VCaP (cell line): ENCODE measurements at regions not wholly inside any gene's neighbourhood (a gene's known extent, or its start where the extent isn't known, plus 50 kb on each side); places are given as distances from the start of the nearest gene placed in this dataset.

ENCODE experiments used
- H3K27ac ChIP-seq: fragments of 450-650 bp; 2 replicates; pipeline ENCODE4 v1.5.1; 2017
- CTCF ChIP-seq: fragments of 450-650 bp; conservative IDR thresholded peaks from 2 replicates; pipeline ENCODE4 v1.5.1; 2017; ENCODE audit warnings: mild to moderate bottlenecking, moderate library complexity

- no peak for TF ChIP-seq CTCF
Measured at GRCh38 chrX:25175171-25175570, 159.4 kb upstream of the ARX start.

DNA sequence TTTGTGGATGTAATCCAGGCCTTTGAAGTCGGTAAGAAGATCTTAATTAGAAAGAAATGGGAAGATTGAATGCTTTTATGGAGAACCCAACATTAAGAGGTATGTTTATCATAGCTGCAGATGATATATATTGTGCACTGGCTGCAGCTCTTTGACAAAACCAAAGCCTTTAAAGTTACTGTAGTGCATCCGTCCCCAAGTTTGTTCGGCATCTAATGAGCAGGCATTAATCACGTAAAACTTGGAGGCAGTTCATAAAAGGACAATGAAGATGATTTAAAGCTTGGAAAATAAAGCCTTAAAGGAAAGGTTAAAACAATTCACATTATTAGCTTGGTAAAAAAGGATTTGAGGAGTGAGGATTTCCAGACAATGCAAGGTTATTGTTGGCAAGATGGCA is 150.8 kb upstream of the ARX start:
- no peak overlapping the region for H3K27ac ChIP-seq
- TF ChIP-seq CTCF: no peak

More at GRCh38 chrX:25175171-25175570, 159.4 kb upstream of the ARX start:
- no peak overlapping the region for H3K27ac ChIP-seq

DNA sequence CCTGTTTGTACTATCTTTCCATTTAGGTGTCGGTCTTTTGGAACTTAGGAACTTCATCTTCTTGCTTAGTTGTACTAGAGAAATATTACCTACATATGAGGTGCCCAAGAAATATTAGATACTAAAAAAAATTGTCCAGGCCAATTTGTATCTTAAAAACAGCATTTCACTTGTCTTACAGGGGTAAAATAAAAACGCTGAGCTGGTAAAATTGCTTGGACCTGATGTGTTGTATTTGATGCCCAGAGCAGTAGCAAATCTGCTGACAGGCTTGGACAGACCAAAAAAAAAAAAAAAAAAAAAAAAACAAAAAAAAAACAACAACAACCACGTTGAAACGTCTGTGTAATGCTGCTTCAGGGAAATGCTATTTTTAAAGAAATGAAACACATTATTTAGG is 150.4 kb upstream of the ARX start:
- no peak overlapping the region for H3K27ac ChIP-seq
- no peak for TF ChIP-seq CTCF

- TF ChIP-seq CTCF: no peak
- no peak overlapping the region for H3K27ac ChIP-seq
Measured at GRCh38 chrX:25158635-25159034, 142.9 kb upstream of the ARX start.

DNA sequence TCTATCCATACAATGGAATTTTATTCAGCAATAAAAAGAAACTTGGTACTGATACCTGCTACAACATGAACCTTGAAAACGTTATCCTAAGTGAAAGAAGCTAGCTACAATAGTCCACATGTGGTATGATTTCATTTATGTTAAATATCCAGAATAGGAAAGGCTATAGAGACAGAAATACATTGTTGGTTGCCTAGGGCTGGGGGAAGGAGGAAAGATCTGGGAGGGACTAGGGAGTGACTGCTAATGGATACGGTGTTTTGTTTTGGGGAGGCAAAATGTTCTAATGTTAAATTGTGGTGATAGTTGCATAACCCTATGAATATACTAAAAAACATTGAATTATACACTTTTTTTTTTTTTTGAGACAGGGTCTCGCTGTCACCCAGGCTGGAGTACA is 141.1 kb upstream of the ARX start:
- TF ChIP-seq CTCF: no peak
- no peak overlapping the region for H3K27ac ChIP-seq

DNA sequence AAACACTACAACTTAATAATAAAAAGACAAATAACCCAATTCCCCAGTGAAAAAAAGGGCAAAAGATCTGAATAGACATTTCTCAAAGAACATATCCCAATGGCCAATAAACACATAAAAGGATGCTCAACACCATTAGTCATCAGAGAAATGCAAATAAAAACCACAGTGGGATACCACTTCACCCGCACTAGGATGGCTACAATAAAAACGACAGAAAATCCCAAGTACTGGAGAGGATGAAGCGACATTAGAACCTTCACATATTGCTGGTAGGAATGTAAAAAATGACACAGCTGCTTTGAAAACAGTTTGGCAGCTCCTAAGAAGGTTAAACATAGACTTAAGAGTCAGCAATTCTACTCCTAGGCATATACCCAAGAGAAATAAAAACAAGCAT is 140.6 kb upstream of the ARX start:
- no peak overlapping the region for H3K27ac ChIP-seq
- TF ChIP-seq CTCF: no peak

- H3K27ac ChIP-seq: no peak overlapping the region
- TF ChIP-seq CTCF: no peak
Measured at GRCh38 chrX:25154168-25154567, 138.4 kb upstream of the ARX start.

DNA sequence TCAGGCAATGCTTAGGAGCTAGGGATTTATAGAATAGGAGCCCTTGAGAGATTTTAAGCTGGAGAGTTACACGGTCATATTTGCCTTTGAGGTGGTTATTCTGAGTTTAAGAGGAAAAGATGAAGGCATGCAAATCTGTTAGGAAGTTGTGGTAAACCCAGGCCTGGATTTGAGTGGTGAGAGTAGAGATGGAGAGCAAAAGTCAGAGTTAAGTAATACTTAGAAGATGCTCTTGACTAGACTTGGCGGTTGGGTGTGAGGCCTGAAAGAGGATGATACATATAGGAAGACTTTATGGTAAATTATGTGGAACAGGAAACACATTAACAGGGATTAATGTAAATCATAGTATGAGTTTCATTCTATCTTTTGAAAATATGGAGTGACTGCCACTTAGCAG is 136.0 kb upstream of the ARX start:
- no peak for TF ChIP-seq CTCF
- no peak overlapping the region for H3K27ac ChIP-seq
